Endothelial cell of umbilical vein (primary cell): ENCODE measurements at regions not wholly inside any gene's neighbourhood (a gene's known extent, or its start where the extent isn't known, plus 50 kb on each side); places are given as distances from the start of the nearest gene placed in this dataset.
"Not testable (repeated sequence)": the region's sequence is repeated elsewhere in the genome, so short reads cannot be mapped to it uniquely, and the experiment has no call there.

ENCODE experiments used
- EZH2 ChIP-seq: IDR thresholded peaks from 2 replicates; pipeline ENCODE4 v1.6.1; 2012; ENCODE audit warnings: borderline replicate concordance, low read depth, mild to moderate bottlenecking, moderate library complexity, low read length, inconsistent platforms; ENCODE audit not compliant: severe bottlenecking
- FOS ChIP-seq: IDR thresholded peaks from 2 replicates; pipeline ENCODE4 v1.6.1; 2011; ENCODE audit warnings: mild to moderate bottlenecking, low read length, moderate library complexity, borderline replicate concordance; ENCODE audit not compliant: insufficient read depth
- JUN ChIP-seq: IDR thresholded peaks from 2 replicates; pipeline ENCODE4 v1.6.1; 2011; ENCODE audit warnings: borderline replicate concordance, low read depth; ENCODE audit not compliant: insufficient read length, insufficient read depth
- MYC ChIP-seq: IDR thresholded peaks from one replicate; pipeline ENCODE4 v1.6.1; 2011; ENCODE audit warnings: mild to moderate bottlenecking, low read depth, low read length
- POLR2A ChIP-seq: IDR thresholded peaks from 2 replicates; pipeline ENCODE4 v1.6.1; 2012; ENCODE audit warnings: low read depth, mild to moderate bottlenecking, control low read depth, low read length
- POLR2AphosphoS5 ChIP-seq: IDR thresholded peaks from 2 replicates; pipeline ENCODE4 v1.6.1; 2012; ENCODE audit warnings: low read depth, mild to moderate bottlenecking, control low read depth, low read length, moderate library complexity; ENCODE audit not compliant: insufficient read depth
- TF ChIP-seq, protein P1 (sequence below), 2 donors: IDR thresholded peaks; 1 replicate in 1 of 2; 2 replicates in 1 of 2; pipeline ENCODE4 v1.5.1; 2011; ENCODE audit warnings: low read length in 2 of 2, mild to moderate bottlenecking in 2 of 2, moderate library complexity in 2 of 2, control low read depth in 1 of 2, inconsistent platforms in 1 of 2, low read depth in 1 of 2; ENCODE audit not compliant: insufficient read depth in 1 of 2; ENCODE audit errors: extremely low read depth in 1 of 2
- TF ChIP-seq, protein P2 (sequence below): IDR thresholded peaks from 2 replicates; pipeline ENCODE4 v1.6.1; 2011; ENCODE audit not compliant: insufficient read depth, insufficient read length

DNA sequence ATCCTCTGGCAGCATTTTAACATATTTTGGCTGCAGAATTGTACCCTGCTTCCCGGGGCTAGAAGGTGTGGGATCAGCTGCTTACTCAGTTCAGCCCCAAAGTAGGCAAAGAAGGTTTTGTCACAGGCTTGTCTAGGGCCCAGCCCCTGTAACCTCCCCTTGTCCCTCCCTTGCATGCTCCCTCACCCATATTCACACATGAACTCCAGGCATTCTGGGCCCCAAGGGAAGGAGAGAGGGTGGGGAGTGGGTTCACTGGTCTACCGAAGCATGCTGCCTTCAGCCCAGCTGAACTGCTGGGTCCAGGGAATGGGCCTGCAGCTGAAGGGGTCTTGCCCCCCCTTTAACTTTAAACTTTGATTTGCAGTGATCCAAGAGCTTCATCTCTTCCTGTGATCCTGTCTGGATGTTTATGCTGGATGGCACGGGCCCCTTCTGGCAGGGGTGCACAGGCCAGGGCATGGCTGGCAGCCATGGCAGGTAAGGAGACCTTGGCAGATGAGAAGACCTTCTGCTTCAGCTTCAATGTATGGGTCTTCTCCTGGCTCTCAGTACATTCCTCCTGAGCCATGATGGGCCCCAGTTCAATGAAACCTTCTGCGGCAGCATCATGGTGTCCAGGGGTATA lies 513.6 kb upstream of the WSB1 start:
- not testable (repeated sequence) for TF ChIP-seq MYC, POLR2A, EZH2, POLR2AphosphoS5, JUN, FOS
- TF ChIP-seq, protein P1, sequence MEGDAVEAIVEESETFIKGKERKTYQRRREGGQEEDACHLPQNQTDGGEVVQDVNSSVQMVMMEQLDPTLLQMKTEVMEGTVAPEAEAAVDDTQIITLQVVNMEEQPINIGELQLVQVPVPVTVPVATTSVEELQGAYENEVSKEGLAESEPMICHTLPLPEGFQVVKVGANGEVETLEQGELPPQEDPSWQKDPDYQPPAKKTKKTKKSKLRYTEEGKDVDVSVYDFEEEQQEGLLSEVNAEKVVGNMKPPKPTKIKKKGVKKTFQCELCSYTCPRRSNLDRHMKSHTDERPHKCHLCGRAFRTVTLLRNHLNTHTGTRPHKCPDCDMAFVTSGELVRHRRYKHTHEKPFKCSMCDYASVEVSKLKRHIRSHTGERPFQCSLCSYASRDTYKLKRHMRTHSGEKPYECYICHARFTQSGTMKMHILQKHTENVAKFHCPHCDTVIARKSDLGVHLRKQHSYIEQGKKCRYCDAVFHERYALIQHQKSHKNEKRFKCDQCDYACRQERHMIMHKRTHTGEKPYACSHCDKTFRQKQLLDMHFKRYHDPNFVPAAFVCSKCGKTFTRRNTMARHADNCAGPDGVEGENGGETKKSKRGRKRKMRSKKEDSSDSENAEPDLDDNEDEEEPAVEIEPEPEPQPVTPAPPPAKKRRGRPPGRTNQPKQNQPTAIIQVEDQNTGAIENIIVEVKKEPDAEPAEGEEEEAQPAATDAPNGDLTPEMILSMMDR (IDR thresholded peaks at IDR 0.05; ENCODE audit: extremely low read depth in 1 of 2, insufficient read depth in 1 of 2, low read depth in 1 of 2, low read length in 2 of 2), result not testable (repeated sequence)
- TF ChIP-seq, protein P2, sequence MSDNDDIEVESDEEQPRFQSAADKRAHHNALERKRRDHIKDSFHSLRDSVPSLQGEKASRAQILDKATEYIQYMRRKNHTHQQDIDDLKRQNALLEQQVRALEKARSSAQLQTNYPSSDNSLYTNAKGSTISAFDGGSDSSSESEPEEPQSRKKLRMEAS, result not testable (repeated sequence)
